Osteocyte (in vitro differentiated cells): ENCODE measurements at regions not wholly inside any gene's neighbourhood (a gene's known extent, or its start where the extent isn't known, plus 50 kb on each side); places are given as distances from the start of the nearest gene placed in this dataset.
"Not testable (repeated sequence)": the region's sequence is repeated elsewhere in the genome, so short reads cannot be mapped to it uniquely, and the experiment has no call there.

Experiments used
- DNase-seq: peaks from one replicate; pipeline ENCODE4 v3.0.0; 2021; ENCODE audit warnings: mixed read lengths; ENCODE audit not compliant: unreplicated experiment; ENCODE audit errors: extremely low spot score
- H3K27ac Mint-ChIP-seq: one replicate; pipeline ENCODE4 v1.8.0; 2021; ENCODE audit warnings: mild to moderate bottlenecking, mixed read lengths; ENCODE audit not compliant: unreplicated experiment
- H3K27me3 Mint-ChIP-seq: one replicate; pipeline ENCODE4 v1.8.0; 2021; ENCODE audit warnings: mixed read lengths; ENCODE audit not compliant: unreplicated experiment
- H3K36me3 Mint-ChIP-seq: one replicate; pipeline ENCODE4 v1.8.0; 2021; ENCODE audit warnings: mixed read lengths; ENCODE audit not compliant: unreplicated experiment
- H3K4me1 Mint-ChIP-seq: one replicate; pipeline ENCODE4 v1.8.0; 2021; ENCODE audit warnings: mixed read lengths; ENCODE audit not compliant: unreplicated experiment
- H3K4me3 Mint-ChIP-seq: one replicate; pipeline ENCODE4 v1.8.0; 2021; ENCODE audit warnings: mild to moderate bottlenecking, moderate library complexity, mixed read lengths; ENCODE audit not compliant: unreplicated experiment
- H3K9me3 Mint-ChIP-seq: one replicate; pipeline ENCODE4 v1.8.0; 2021; ENCODE audit warnings: mixed read lengths; ENCODE audit not compliant: unreplicated experiment
- TF ChIP-seq, protein P1 (sequence below): fragments of 200-600 bp; sonication (generic); IDR thresholded peaks from 2 replicates; pipeline ENCODE4 v1.5.0; 2021; ENCODE audit warnings: antibody characterized with exemption, mild to moderate bottlenecking, moderate library complexity

DNA sequence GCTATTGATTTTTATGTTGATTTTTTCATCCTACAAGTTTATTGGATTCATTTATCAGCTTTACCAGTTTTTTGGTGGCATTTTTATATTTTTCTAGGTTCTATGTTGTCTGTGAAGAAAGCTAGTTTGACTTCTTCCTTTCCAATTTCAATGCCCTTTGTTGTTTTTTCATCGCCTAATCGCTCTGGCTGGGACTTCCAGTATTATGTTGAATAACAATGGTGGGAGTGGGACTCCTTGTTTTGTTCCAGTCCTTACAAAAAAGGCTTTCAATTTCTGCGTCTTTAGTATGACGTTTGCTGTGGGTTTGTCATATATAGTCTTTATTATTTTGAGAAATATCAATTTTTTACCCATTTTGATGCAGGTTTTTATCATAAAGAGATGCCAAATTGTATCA lies 175.6 kb upstream of the CCNH start:
- no peaks in the 10 kb centered on the region for H3K4me1 Mint-ChIP-seq
- no peaks in the 10 kb centered on the region for H3K36me3 Mint-ChIP-seq
- peaks cover 5% of the 10 kb centered on the region for H3K9me3 Mint-ChIP-seq
- TF ChIP-seq, protein P1, sequence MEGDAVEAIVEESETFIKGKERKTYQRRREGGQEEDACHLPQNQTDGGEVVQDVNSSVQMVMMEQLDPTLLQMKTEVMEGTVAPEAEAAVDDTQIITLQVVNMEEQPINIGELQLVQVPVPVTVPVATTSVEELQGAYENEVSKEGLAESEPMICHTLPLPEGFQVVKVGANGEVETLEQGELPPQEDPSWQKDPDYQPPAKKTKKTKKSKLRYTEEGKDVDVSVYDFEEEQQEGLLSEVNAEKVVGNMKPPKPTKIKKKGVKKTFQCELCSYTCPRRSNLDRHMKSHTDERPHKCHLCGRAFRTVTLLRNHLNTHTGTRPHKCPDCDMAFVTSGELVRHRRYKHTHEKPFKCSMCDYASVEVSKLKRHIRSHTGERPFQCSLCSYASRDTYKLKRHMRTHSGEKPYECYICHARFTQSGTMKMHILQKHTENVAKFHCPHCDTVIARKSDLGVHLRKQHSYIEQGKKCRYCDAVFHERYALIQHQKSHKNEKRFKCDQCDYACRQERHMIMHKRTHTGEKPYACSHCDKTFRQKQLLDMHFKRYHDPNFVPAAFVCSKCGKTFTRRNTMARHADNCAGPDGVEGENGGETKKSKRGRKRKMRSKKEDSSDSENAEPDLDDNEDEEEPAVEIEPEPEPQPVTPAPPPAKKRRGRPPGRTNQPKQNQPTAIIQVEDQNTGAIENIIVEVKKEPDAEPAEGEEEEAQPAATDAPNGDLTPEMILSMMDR: no peak
- no peaks in the 10 kb centered on the region for H3K27me3 Mint-ChIP-seq
- DNase-seq: no peak
- H3K27ac Mint-ChIP-seq: no peak overlapping the region
- H3K4me3 Mint-ChIP-seq: no peak overlapping the region

DNA sequence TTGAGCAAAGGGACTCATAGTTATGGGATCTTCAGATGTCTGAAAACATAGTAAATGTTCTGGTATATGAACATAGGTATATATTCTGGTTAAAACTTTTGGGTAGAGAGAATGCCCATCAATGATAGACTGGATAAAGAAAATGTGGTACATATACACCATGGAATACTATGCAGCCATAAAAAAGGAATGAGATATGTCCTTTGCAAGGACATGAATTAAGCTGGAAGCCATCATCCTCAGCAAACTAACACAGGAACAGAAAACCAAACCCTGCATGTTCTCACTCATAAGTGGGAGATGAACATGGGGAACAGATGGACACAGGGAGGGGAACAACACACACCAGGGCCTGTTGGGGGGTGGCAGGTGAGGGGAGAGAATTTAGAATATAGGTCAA lies 171.0 kb upstream of the CCNH start:
- not testable (repeated sequence) for DNase-seq, H3K27ac Mint-ChIP-seq, H3K36me3 Mint-ChIP-seq, H3K27me3 Mint-ChIP-seq, H3K4me1 Mint-ChIP-seq, H3K9me3 Mint-ChIP-seq, H3K4me3 Mint-ChIP-seq

DNA sequence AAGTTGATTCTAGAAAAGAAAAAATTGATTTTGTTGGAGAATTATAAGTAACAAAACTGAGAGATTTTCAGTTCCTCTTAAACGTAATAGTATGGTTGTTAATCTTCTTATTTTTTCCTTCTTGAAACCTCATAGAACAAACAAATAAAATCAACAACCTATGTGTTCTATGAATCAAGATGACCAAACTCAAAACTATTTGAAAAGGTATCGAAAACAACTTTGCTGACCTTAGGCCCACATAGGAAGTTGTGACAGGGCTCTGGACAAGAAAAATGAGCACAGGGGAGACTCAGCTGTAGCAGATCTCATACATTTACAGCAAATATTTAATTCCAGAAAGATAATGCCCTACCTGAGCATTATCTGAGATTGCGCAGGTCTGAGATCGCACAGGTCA lies 169.4 kb upstream of the CCNH start:
- peaks cover 2% of the 10 kb centered on the region for H3K27me3 Mint-ChIP-seq
- H3K27ac Mint-ChIP-seq: no peak overlapping the region
- no peak overlapping the region for H3K4me3 Mint-ChIP-seq
- DNase-seq: no peak
- no peaks in the 10 kb centered on the region for H3K9me3 Mint-ChIP-seq
- TF ChIP-seq, protein P1: no peak
- no peaks in the 10 kb centered on the region for H3K36me3 Mint-ChIP-seq
- no peaks in the 10 kb centered on the region for H3K4me1 Mint-ChIP-seq

DNA sequence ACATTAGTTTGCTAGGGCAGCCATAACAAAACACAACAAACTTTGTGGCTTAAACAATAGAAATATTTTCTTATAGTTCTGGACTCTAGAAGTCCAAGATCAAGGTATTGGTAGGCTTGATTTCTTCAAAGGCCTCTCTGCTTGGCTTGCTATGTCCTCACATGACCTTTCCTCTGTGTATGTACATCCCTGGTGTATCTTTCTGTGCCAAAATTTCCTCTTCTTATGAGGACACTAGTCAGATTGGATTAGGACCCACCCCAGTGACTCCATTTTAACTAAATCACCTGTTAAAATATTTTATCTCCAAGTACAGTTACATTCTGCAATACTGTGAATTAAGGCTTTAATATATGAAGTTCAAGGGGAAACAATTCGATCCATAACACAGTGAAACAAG lies 168.9 kb upstream of the CCNH start:
- no peak for DNase-seq
- Mint-ChIP-seq H3K4me3 (no peak overlapping the region), H3K4me1 (no peaks in the 10 kb centered on the region), H3K27ac (no peak overlapping the region), H3K27me3 (peaks cover 2% of the 10 kb centered on the region), H3K36me3 (no peaks in the 10 kb centered on the region), H3K9me3 (no peaks in the 10 kb centered on the region)
- TF ChIP-seq, protein P1: no peak

DNA sequence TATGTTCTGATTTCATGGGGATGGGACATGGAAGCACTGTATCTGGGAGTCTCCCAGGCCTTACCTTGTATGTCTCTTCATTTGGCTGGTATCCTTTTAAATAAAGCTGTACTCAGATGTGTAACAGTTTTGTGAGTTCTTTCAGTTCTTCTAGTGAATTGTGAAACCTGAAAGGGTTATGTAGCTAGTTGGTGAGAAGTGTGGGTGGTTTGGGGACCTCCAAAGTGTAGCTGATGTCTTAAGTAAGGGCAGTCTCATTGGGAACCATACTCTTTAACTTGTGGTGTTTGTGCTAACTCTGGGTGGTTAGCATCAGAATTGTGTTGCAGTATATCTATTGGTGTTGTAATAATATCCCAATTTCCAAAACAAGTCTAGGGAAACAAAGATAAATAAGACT lies 166.9 kb upstream of the CCNH start:
- H3K4me3 Mint-ChIP-seq: no peak overlapping the region
- no peak overlapping the region for H3K27ac Mint-ChIP-seq
- H3K36me3 Mint-ChIP-seq: no peaks in the 10 kb centered on the region
- no peak for DNase-seq
- H3K27me3 Mint-ChIP-seq: peaks cover 2% of the 10 kb centered on the region
- H3K9me3 Mint-ChIP-seq: no peaks in the 10 kb centered on the region
- TF ChIP-seq, protein P1: no peak
- H3K4me1 Mint-ChIP-seq: no peaks in the 10 kb centered on the region

DNA sequence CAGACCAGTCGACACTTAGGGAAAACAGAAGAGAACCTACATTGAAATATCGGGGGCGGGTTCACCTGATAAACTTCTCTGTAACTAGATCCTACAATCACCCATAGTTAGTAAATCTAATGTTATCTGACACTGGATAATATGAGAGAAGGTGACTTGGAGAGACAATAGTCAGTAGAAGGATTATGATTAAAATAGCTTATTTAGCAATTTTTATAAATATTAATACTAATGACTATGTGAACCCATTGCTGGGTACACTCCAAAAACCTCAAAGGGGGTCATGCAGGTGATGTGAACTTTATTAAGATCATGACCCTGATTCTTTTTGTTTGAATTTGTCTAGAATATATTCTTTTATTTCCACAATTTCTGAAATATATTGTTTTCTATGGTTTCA lies 164.1 kb upstream of the CCNH start:
- Mint-ChIP-seq H3K27ac (no peak overlapping the region), H3K36me3 (no peaks in the 10 kb centered on the region), H3K9me3 (no peaks in the 10 kb centered on the region), H3K27me3 (peaks cover 2% of the 10 kb centered on the region), H3K4me3 (no peak overlapping the region), H3K4me1 (no peaks in the 10 kb centered on the region)
- DNase-seq: no peak
- TF ChIP-seq, protein P1: no peak

DNA sequence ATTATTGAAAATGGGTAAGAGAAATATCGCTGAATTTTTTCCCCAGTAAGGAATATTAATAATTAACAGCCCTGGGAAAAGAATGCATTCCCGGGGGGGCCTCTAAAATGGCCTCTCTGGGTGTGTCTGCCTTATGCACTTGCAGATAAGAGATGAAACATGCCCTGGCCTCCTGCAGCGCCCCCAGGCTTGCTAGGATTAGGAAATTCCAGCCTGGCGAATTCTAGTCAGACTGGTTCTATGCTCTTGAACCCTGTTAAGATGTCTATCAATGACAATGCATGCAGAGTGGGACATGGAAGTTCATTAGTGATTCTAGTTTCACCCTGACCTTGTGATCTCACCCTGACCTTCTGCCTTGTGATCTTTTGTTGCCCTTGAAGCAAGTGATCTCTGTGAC lies 163.6 kb upstream of the CCNH start:
- H3K27ac Mint-ChIP-seq, DNase-seq, H3K36me3 Mint-ChIP-seq, H3K4me3 Mint-ChIP-seq, H3K27me3 Mint-ChIP-seq, H3K4me1 Mint-ChIP-seq, H3K9me3 Mint-ChIP-seq: not testable (repeated sequence)
